GM11168 (cell line): ENCODE measurements at regions not wholly inside any gene's neighbourhood (a gene's known extent, or its start where the extent isn't known, plus 50 kb on each side); places are given as distances from the start of the nearest gene placed in this dataset.

Experiments
- in situ Hi-C: fragments of 300-500 bp; cut with MboI; formaldehyde crosslinking; loops from one replicate; pipeline ENCODE4 v1.12.0; 2022; ENCODE audit warnings: low sequenced_read_pairs; ENCODE audit not compliant: unreplicated experiment

GRCh38 chr22:49153921-49154320 lies 673.8 kb downstream of the BRD1 start:
- in situ Hi-C loops: no loop called here

GRCh38 chr22:49152939-49153770 lies 674.5 kb downstream of the BRD1 start:
- in situ Hi-C loops: no loop called here

GRCh38 chr22:49152127-49152938 lies 675.3 kb downstream of the BRD1 start:
- in situ Hi-C loops: no loop called here

- in situ Hi-C loops: no loop called here
Measured at GRCh38 chr22:49151256-49152126, 676.2 kb downstream of the BRD1 start.

- in situ Hi-C loops: no loop called here
Measured at GRCh38 chr22:49150801-49151221, 676.9 kb downstream of the BRD1 start.

GRCh38 chr22:49149721-49150608 lies 677.7 kb downstream of the BRD1 start:
- in situ Hi-C loops: no loop called here

- in situ Hi-C loops: no loop called here
Measured at GRCh38 chr22:49148895-49149418, 678.7 kb downstream of the BRD1 start.

- in situ Hi-C loops: no loop called here
Measured at GRCh38 chr22:49147617-49148175, 680.0 kb downstream of the BRD1 start.

GRCh38 chr22:49147171-49147570 lies 680.5 kb downstream of the BRD1 start:
- in situ Hi-C loops: no loop called here

- in situ Hi-C loops: no loop called here
Measured at GRCh38 chr22:49146511-49146910, 681.2 kb downstream of the BRD1 start.

GRCh38 chr22:49143812-49144211 lies 683.9 kb downstream of the BRD1 start:
- in situ Hi-C loops: no loop called here

- in situ Hi-C loops: no loop called here
Measured at GRCh38 chr22:49142891-49143290, 684.8 kb downstream of the BRD1 start.

GRCh38 chr22:49142296-49142695 lies 685.4 kb downstream of the BRD1 start:
- in situ Hi-C loops: no loop called here

- in situ Hi-C loops: no loop called here
Measured at GRCh38 chr22:49141761-49142160, 685.9 kb downstream of the BRD1 start.

GRCh38 chr22:49140911-49141665 lies 686.6 kb downstream of the BRD1 start:
- in situ Hi-C loops: no loop called here

GRCh38 chr22:49139492-49140151 lies 688.1 kb downstream of the BRD1 start:
- in situ Hi-C loops: no loop called here

- in situ Hi-C loops: no loop called here
Measured at GRCh38 chr22:49138250-49138790, 689.4 kb downstream of the BRD1 start.
